ENCODE measurements at regions not wholly inside any gene's neighbourhood (a gene's known extent, or its start where the extent isn't known, plus 50 kb on each side); places are given as distances from the start of the nearest gene placed in this dataset.

DNA sequence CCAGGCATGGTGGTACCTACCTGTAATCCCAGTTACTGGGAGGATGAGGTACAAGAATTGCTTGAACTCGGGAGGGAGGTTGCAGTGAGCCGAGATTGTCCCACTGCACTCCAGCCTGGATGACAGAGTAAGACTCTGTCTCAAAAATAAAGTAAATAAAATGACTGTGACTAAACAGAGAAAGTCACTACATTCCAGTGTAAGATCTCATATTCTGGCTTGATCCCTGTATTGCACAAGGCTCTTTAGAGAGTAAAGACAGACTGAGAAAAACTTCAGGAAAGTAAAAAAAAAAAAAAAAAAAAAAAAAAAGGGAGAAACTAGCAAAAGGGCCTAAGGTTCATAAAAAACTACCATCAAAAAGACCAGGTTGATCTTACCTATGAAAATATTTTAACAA is 106.6 kb upstream of the PJA2 start:
- ATAC-seq (ENCODE audit: poor library complexity) (no peak), DNase-seq (no peak)
- no peaks in the 10 kb centered on the region for H3K4me1 Mint-ChIP-seq (ENCODE audit: low read depth)
- H3K27ac Mint-ChIP-seq, result no peak overlapping the region
- H3K9me3 Mint-ChIP-seq, result no peaks in the 10 kb centered on the region
- no peaks in the 10 kb centered on the region for H3K27me3 Mint-ChIP-seq
- no peaks in the 10 kb centered on the region for H3K36me3 Mint-ChIP-seq (ENCODE audit: low read depth)
- no peaks in the 10 kb centered on the region for H3K9me3 ChIP-seq (ENCODE audit: control insufficient read depth in 1 of 2, insufficient read depth in 1 of 2, low read length in 2 of 2)
- H3K4me3 Mint-ChIP-seq, result no peak overlapping the region
- intact Hi-C loops (cut with DNase I, micrococcal nuclease), result no loop called here
- ChIA-PET POLR2A (no interaction called here), CTCF (no interaction called here)
- H3K27ac ChIP-seq (ENCODE audit: low read depth in 1 of 2, low read length in 2 of 2), result no peak overlapping the region
- H3K27me3 ChIP-seq (ENCODE audit: control insufficient read depth in 1 of 2, insufficient read depth in 2 of 2, low read length in 2 of 2), result no peaks in the 10 kb centered on the region
- no peaks in the 10 kb centered on the region for H3K4me1 ChIP-seq (ENCODE audit: insufficient read depth, low read length)
- TF ChIP-seq, protein P1, sequence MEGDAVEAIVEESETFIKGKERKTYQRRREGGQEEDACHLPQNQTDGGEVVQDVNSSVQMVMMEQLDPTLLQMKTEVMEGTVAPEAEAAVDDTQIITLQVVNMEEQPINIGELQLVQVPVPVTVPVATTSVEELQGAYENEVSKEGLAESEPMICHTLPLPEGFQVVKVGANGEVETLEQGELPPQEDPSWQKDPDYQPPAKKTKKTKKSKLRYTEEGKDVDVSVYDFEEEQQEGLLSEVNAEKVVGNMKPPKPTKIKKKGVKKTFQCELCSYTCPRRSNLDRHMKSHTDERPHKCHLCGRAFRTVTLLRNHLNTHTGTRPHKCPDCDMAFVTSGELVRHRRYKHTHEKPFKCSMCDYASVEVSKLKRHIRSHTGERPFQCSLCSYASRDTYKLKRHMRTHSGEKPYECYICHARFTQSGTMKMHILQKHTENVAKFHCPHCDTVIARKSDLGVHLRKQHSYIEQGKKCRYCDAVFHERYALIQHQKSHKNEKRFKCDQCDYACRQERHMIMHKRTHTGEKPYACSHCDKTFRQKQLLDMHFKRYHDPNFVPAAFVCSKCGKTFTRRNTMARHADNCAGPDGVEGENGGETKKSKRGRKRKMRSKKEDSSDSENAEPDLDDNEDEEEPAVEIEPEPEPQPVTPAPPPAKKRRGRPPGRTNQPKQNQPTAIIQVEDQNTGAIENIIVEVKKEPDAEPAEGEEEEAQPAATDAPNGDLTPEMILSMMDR (IDR thresholded peaks at IDR 0.05), result no peak
- H3K36me3 ChIP-seq (ENCODE audit: insufficient read depth, low read length), result no peaks in the 10 kb centered on the region
- no peak overlapping the region for H3K4me3 ChIP-seq (ENCODE audit: low read length)

DNA sequence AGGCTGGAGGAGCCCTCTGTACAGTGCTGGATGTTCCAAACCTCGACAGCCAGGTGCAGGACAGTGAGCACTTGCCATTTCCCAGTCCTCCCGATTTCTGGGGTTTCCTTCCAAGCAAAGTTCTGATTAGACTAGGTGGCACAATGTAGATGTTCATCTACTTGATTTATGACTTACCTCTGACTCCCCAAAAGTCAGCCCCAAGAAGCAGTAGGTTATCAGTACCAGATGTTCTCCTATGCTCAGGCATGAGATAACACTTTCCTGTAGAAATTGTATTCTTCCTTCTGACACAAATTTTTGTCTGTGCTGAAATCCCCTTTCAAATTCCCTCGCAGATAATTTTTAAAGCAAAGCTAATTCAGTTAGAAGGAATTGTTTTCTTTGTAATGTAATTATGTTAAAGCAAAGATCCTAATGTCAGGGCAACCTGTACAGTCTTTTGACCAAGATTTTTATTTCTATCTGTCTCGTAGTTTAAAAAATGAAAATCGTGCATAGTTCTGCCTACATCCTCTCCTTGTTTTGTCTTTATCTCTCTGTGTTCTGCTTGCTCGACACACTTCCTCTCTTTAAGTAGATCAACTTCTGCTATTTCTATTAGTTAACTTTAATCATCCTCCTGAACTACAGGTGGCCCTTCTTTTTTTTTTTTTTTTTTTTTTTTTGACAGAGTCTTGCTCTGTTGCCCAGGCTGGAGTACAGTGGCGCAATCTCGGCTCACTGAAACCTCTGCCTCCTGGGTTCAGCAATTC is 102.4 kb upstream of the PJA2 start:
- TF ChIP-seq, protein P1 (IDR thresholded peaks at IDR 0.05), result no peak
- H3K27me3 Mint-ChIP-seq, result no peaks in the 10 kb centered on the region
- H3K9me3 Mint-ChIP-seq, result no peaks in the 10 kb centered on the region
- ChIA-PET CTCF (no interaction called here), POLR2A (no interaction called here)
- no peak overlapping the region for H3K27ac Mint-ChIP-seq
- no peaks in the 10 kb centered on the region for H3K4me1 Mint-ChIP-seq (ENCODE audit: low read depth)
- no peak overlapping the region for H3K4me3 Mint-ChIP-seq
- no peak for ATAC-seq (ENCODE audit: poor library complexity)
- Histone ChIP-seq H3K4me3 (ENCODE audit: low read length) (no peak overlapping the region), H3K36me3 (ENCODE audit: insufficient read depth, low read length) (no peaks in the 10 kb centered on the region), H3K27me3 (ENCODE audit: control insufficient read depth in 1 of 2, insufficient read depth in 2 of 2, low read length in 2 of 2) (no peaks in the 10 kb centered on the region), H3K4me1 (ENCODE audit: insufficient read depth, low read length) (no peaks in the 10 kb centered on the region), H3K9me3 (ENCODE audit: control insufficient read depth in 1 of 2, insufficient read depth in 1 of 2, low read length in 2 of 2) (no peaks in the 10 kb centered on the region), H3K27ac (ENCODE audit: low read depth in 1 of 2, low read length in 2 of 2) (no peak overlapping the region)
- DNase-seq, result no peak
- intact Hi-C loops (cut with DNase I, micrococcal nuclease), result no loop called here
- no peaks in the 10 kb centered on the region for H3K36me3 Mint-ChIP-seq (ENCODE audit: low read depth)

DNA sequence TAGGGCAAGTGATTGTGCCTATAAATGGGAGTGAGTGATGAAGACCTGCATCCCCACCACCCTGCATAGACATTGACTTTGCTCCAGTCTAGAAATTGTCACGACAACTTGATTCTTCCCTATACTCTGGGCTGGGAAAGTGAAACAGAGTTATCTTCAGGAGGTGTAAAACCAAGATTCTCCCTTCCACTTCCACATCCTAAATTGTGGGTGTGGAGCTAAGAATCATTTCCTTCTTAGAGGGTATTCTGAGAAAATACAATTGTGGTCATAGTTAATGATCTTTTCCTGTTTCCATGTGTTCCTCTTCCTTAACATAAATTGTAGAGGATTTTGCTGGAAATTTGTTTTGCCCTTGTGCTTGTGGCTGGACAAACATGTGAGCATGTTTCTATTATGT is 96.8 kb upstream of the PJA2 start:
- no peaks in the 10 kb centered on the region for H3K4me1 ChIP-seq (ENCODE audit: insufficient read depth, low read length)
- TF ChIP-seq, protein P1 (IDR thresholded peaks at IDR 0.05), result no peak
- CTCF ChIA-PET, result no interaction called here
- Mint-ChIP-seq H3K27ac (no peak overlapping the region), H3K9me3 (no peaks in the 10 kb centered on the region), H3K36me3 (ENCODE audit: low read depth) (no peaks in the 10 kb centered on the region), H3K4me1 (ENCODE audit: low read depth) (no peaks in the 10 kb centered on the region), H3K4me3 (no peak overlapping the region), H3K27me3 (no peaks in the 10 kb centered on the region)
- intact Hi-C loops (cut with DNase I, micrococcal nuclease), result no loop called here
- H3K36me3 ChIP-seq (ENCODE audit: insufficient read depth, low read length), result no peaks in the 10 kb centered on the region
- no peaks in the 10 kb centered on the region for H3K9me3 ChIP-seq (ENCODE audit: control insufficient read depth in 1 of 2, insufficient read depth in 1 of 2, low read length in 2 of 2)
- DNase-seq (peak in 1 of 14 experiments; percentile 5), ATAC-seq (ENCODE audit: poor library complexity) (no peak)
- POLR2A ChIA-PET, result no interaction called here
- H3K27me3 ChIP-seq (ENCODE audit: control insufficient read depth in 1 of 2, insufficient read depth in 2 of 2, low read length in 2 of 2), result no peaks in the 10 kb centered on the region
- no peak overlapping the region for H3K4me3 ChIP-seq (ENCODE audit: low read length)
- no peak overlapping the region for H3K27ac ChIP-seq (ENCODE audit: low read depth in 1 of 2, low read length in 2 of 2)
